BLaER1 treated with 17β-estradiol and CSF1 and Interleukin-3, amounts not matched to agents 10 nM and 100 nM (cell line): ENCODE measurements at regions not wholly inside any gene's neighbourhood (a gene's known extent, or its start where the extent isn't known, plus 50 kb on each side); places are given as distances from the start of the nearest gene placed in this dataset.
A peak's percentile ranks its signal among the peaks of the same experiment; 100 is the strongest.

Experiments used
- H3K27ac ChIP-seq, 11 experiments: shearing (Covaris generic); formaldehyde crosslinking; 2 replicates each; pipeline ENCODE4 v1.8.1; 2022
- H3K27me3 ChIP-seq, 11 experiments: shearing (Covaris generic); formaldehyde crosslinking; 2 replicates each; pipeline ENCODE4 v1.8.1; 2022
- H3K36me3 ChIP-seq, 11 experiments: shearing (Covaris generic); formaldehyde crosslinking; 2 replicates each; pipeline ENCODE4 v1.8.1; 2022
- H3K4me1 ChIP-seq, 10 experiments: shearing (Covaris generic); formaldehyde crosslinking; 2 replicates each; pipeline ENCODE4 v1.8.1; 2022
- H3K4me2 ChIP-seq, 11 experiments: shearing (Covaris generic); formaldehyde crosslinking; 2 replicates each; pipeline ENCODE4 v1.8.1; 2022
- H3K4me3 ChIP-seq, 10 experiments: shearing (Covaris generic); formaldehyde crosslinking; 2 replicates each; pipeline ENCODE4 v1.8.1; 2022
- H3K9ac ChIP-seq, 11 experiments: shearing (Covaris generic); formaldehyde crosslinking; 2 replicates each; pipeline ENCODE4 v1.8.1; 2022
- H3K9me3 ChIP-seq, 11 experiments: shearing (Covaris generic); formaldehyde crosslinking; replicated peaks in 1 of 11; 2 replicates each; pipeline ENCODE4 v1.8.1; 2022
- H4K20me1 ChIP-seq, 11 experiments: shearing (Covaris generic); formaldehyde crosslinking; 2 replicates each; pipeline ENCODE4 v1.8.1; 2022
- Cebpa-rat ChIP-seq, 11 experiments: shearing (Covaris generic); IDR thresholded peaks; 2 replicates each; pipeline ENCODE4 v1.8.1; 2022

GRCh38 chr11:45078236-45079074 is 68.0 kb upstream of the PRDM11 start:
- H3K27ac ChIP-seq: peak overlapping the region in 7 of 11 experiments; percentile 87 to 93 (median 93); a peak in 11 of 22 replicates

GRCh38 chr11:45079075-45079444 is 67.4 kb upstream of the PRDM11 start:
- Histone ChIP-seq H3K9ac (peak overlapping the region; percentile 68 to 81 (median 78); a peak in 20 of 22 replicates), H4K20me1 (no peaks in the 10 kb centered on the region), H3K36me3 (no peaks in the 10 kb centered on the region), H3K27ac (peak overlapping the region; percentile 80 to 93 (median 88); a peak in 21 of 22 replicates), H3K4me1 (peaks cover 74 to 100% (median 96%) of the 10 kb centered on the region in 10 experiments), H3K9me3 (peaks cover 0 to 9% (median 4%) of the 10 kb centered on the region in 11 experiments; a peak in 4 of 22 replicates), H3K27me3 (no peaks in the 10 kb centered on the region), H3K4me2 (peak overlapping the region; percentile 79 to 95 (median 89)), H3K4me3 (peak overlapping the region in 7 of 10 experiments; percentile 6 to 47 (median 18); a peak in 7 of 20 replicates)
- no peak for TF ChIP-seq Cebpa-rat (IDR thresholded peaks at IDR 0.05)

More at GRCh38 chr11:45078236-45079074, 68.0 kb upstream of the PRDM11 start:
- Histone ChIP-seq H3K27me3 (no peaks in the 10 kb centered on the region), H3K4me1 (peaks cover 74 to 100% (median 96%) of the 10 kb centered on the region in 10 experiments), H3K36me3 (no peaks in the 10 kb centered on the region), H3K9ac (peak overlapping the region in 4 of 11 experiments; percentile 2 to 79 (median 52); a peak in 6 of 22 replicates), H4K20me1 (no peaks in the 10 kb centered on the region), H3K9me3 (peaks cover 0 to 9% (median 4%) of the 10 kb centered on the region in 11 experiments; a peak in 4 of 22 replicates), H3K4me3 (no peak overlapping the region), H3K4me2 (peak overlapping the region; percentile 79 to 95 (median 89))
- no peak for TF ChIP-seq Cebpa-rat (IDR thresholded peaks at IDR 0.05)

- Histone ChIP-seq H3K9me3 (peaks cover 0 to 9% (median 4%) of the 10 kb centered on the region in 11 experiments; a peak in 4 of 22 replicates), H3K36me3 (no peaks in the 10 kb centered on the region), H3K4me3 (peak overlapping the region in 8 of 10 experiments; percentile 6 to 47 (median 21); a peak in 10 of 20 replicates), H3K27ac (peak overlapping the region; percentile 80 to 93 (median 88)), H4K20me1 (no peaks in the 10 kb centered on the region), H3K27me3 (no peaks in the 10 kb centered on the region), H3K4me2 (peak overlapping the region; percentile 79 to 95 (median 89)), H3K9ac (peak overlapping the region; percentile 68 to 81 (median 78); a peak in 21 of 22 replicates), H3K4me1 (peaks cover 72 to 100% (median 95%) of the 10 kb centered on the region in 10 experiments)
- TF ChIP-seq Cebpa-rat (IDR thresholded peaks at IDR 0.05): no peak
Measured at GRCh38 chr11:45079567-45079942, 66.9 kb upstream of the PRDM11 start.

- peak overlapping the region; percentile 79 to 95 (median 89) for H3K4me2 ChIP-seq
Measured at GRCh38 chr11:45079943-45080719, 66.3 kb upstream of the PRDM11 start.

DNA sequence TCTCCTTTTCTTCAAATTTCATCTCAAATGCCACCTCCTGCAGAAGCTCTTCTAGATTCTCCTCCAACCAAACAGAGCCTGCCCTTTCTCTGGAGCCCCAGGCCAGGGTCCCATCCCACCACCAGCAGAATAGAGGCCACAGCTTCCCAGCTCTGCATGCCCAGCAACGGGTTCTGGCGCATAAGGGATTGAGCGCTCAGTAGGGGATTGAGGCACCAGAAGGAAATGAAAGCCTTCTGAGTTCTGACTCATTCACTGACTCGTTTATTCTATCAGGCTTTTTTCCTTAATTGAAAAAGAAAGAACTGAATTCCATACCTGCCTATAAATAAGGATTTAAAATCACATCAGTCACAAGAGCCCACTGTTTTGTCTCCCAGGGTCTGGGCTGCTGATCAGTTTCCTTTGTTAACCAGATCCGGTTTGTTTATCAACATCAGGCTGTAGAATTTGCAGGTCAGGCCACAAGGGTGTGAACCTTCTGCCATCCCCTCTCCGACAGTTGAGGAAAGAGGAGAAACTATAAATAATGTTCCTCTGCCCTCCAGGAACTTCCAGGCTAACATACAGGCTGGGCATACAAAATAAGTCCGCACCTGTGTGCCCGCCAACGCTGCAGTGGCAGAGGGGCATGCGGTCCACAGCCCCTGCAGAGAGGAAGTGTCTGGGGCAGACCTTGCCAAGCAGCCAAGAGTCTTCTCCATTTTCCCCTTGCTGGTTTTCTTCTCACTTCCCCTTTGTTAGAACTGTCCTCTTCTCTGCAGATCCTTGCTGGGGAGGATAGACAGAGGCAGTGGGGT is 63.5 kb upstream of the PRDM11 start:
- Histone ChIP-seq H3K4me3 (peak overlapping the region in 3 of 10 experiments; percentile 8 to 25 (median 19); a peak in 3 of 20 replicates), H3K9ac (peak overlapping the region in 9 of 11 experiments; percentile 23 to 65 (median 46); a peak in 16 of 22 replicates), H3K27me3 (no peaks in the 10 kb centered on the region), H3K4me2 (peak overlapping the region; percentile 76 to 95 (median 89)), H4K20me1 (no peaks in the 10 kb centered on the region), H3K4me1 (peaks cover 84 to 100% (median 97%) of the 10 kb centered on the region in 10 experiments), H3K27ac (peak overlapping the region in 10 of 11 experiments; percentile 21 to 93 (median 90); a peak in 20 of 22 replicates), H3K9me3 (peaks cover 0 to 9% (median 4%) of the 10 kb centered on the region in 11 experiments; a peak in 4 of 22 replicates), H3K36me3 (no peaks in the 10 kb centered on the region)
- no peak for TF ChIP-seq Cebpa-rat (IDR thresholded peaks at IDR 0.05)

More at GRCh38 chr11:45079943-45080719, 66.3 kb upstream of the PRDM11 start:
- peak in 1 of 11 experiments; percentile 50; a peak in 1 of 22 replicates for TF ChIP-seq Cebpa-rat (IDR thresholded peaks at IDR 0.05)
- no peaks in the 10 kb centered on the region for H3K36me3 ChIP-seq
- peak overlapping the region in 6 of 10 experiments; percentile 22 to 47 (median 28); a peak in 8 of 20 replicates for H3K4me3 ChIP-seq
- H3K4me1 ChIP-seq: peaks cover 66 to 100% (median 92%) of the 10 kb centered on the region in 10 experiments
- peaks cover 0 to 9% (median 4%) of the 10 kb centered on the region in 11 experiments; a peak in 4 of 22 replicates for H3K9me3 ChIP-seq
- H3K27ac ChIP-seq: peak overlapping the region; percentile 80 to 93 (median 88)
- H3K27me3 ChIP-seq: no peaks in the 10 kb centered on the region
- no peaks in the 10 kb centered on the region for H4K20me1 ChIP-seq
- peak overlapping the region; percentile 68 to 81 (median 78) for H3K9ac ChIP-seq

DNA sequence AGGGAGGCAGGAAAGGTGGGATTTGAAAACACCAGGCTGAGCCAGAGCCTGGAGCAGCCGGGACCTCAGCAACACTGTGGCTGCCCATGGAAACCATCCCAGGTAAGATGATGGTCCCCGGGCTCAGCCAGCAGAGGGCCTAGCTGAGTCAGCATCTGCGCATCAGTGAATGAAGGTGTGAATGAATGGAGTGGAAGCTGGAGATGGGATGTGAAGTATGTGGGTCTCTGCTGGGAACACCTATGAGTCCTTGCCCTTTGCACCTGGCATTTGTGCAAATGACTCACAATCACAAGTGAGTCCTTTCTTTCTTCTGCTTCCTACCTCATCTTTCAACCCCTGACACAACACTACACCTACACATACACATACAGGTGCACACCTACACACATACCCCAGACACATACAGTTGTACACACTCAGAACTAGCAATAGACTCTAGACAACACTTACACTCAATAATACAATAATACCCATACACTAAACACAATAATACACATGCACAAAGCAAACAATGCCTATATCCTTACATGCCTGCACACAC is 62.8 kb upstream of the PRDM11 start:
- Histone ChIP-seq H3K4me2 (peak overlapping the region; percentile 76 to 95 (median 89)), H3K9ac (peak overlapping the region in 3 of 11 experiments; percentile 23 to 65 (median 52); a peak in 4 of 22 replicates), H4K20me1 (no peaks in the 10 kb centered on the region), H3K9me3 (peaks cover 0 to 9% (median 4%) of the 10 kb centered on the region in 11 experiments; a peak in 4 of 22 replicates), H3K4me3 (no peak overlapping the region), H3K27me3 (no peaks in the 10 kb centered on the region), H3K36me3 (no peaks in the 10 kb centered on the region), H3K4me1 (peaks cover 84 to 100% (median 97%) of the 10 kb centered on the region in 10 experiments), H3K27ac (peak overlapping the region in 9 of 11 experiments; percentile 48 to 93 (median 93); a peak in 17 of 22 replicates)
- no peak for TF ChIP-seq Cebpa-rat (IDR thresholded peaks at IDR 0.05)

DNA sequence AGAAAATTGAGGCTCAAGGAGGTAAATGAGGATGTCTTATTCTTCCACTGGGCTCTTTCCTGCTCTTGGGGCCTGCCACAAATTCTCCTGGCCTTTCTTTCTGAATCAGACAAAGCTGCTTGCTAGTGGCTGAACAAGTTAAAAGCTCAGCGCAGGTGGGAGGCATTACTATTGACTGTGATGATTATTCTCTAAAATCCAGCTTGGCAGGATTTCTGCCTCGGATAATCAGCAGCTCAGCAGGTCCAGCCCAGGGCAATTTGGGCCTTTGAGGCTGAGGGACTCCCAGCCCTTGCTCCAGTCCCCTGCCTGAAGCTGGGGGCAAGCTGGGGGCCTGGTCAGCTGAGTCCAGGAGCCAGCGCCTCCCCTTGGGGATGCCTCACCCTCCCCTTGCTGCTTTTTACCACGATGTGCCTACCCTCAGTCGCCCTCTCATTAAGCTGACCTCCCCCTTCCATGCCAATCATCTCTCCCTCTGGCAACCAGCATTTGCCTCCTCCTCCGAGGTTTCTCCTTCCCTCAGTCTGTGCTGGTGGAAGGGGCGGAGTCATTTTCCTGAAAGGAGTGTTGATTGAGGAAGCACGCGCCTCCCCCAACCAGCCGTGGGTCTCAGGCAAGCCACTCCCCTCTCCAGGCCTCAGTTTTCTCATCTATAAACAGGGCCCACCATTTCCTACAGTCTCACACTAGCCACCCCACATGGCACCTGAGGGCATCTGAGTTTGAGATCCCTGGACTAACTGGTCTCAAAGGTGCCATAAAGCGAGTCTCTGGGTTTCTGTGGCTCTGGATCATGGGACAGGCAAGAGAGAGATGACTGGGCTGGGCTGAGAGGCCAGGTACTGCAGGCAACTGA is 60.6 kb upstream of the PRDM11 start:
- Histone ChIP-seq H3K4me1 (peaks cover 74 to 100% (median 97%) of the 10 kb centered on the region in 10 experiments), H3K36me3 (no peaks in the 10 kb centered on the region)

More for the DNA sequence above, 60.6 kb upstream of the PRDM11 start:
- no peak overlapping the region for H3K4me3 ChIP-seq
- H3K27me3 ChIP-seq: no peaks in the 10 kb centered on the region
- peak overlapping the region in 2 of 11 experiments; percentile 5 to 8; a peak in 1 of 22 replicates for H3K9ac ChIP-seq
- peak overlapping the region in 4 of 11 experiments; percentile 1 to 40 (median 36); a peak in 6 of 22 replicates for H3K27ac ChIP-seq
- H4K20me1 ChIP-seq: no peaks in the 10 kb centered on the region
- peaks cover 0 to 9% (median 4%) of the 10 kb centered on the region in 11 experiments; a peak in 4 of 22 replicates for H3K9me3 ChIP-seq
- H3K4me2 ChIP-seq: peak overlapping the region; percentile 36 to 82 (median 73); a peak in 21 of 22 replicates
- TF ChIP-seq Cebpa-rat (IDR thresholded peaks at IDR 0.05): no peak
